ENCODE measurements at regions not wholly inside any gene's neighbourhood (a gene's known extent, or its start where the extent isn't known, plus 50 kb on each side); places are given as distances from the start of the nearest gene placed in this dataset.

DNA sequence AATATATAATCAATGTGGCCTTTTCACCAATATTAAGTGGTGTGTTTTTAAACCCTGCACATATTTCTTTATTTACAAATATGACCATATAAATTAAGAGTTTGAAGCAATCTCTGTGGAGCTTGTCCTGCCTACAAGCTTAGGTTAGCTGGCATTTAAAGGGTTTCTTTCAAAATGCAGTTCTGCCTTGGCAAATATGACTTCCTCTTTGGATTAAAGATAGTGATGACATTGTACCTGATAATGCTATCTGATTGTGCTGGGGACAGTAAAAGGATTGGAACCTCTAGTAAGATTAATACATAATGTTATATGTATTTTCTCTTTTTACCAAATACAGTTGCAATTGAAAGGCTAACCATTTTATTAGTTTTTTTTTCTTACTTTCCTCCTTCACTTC, 249.1 kb downstream of the OTOL1 start:
- H3K4me3 ChIP-seq (ENCODE audit: low read depth, low read length): no peak overlapping the region
- TF ChIP-seq, protein P1, sequence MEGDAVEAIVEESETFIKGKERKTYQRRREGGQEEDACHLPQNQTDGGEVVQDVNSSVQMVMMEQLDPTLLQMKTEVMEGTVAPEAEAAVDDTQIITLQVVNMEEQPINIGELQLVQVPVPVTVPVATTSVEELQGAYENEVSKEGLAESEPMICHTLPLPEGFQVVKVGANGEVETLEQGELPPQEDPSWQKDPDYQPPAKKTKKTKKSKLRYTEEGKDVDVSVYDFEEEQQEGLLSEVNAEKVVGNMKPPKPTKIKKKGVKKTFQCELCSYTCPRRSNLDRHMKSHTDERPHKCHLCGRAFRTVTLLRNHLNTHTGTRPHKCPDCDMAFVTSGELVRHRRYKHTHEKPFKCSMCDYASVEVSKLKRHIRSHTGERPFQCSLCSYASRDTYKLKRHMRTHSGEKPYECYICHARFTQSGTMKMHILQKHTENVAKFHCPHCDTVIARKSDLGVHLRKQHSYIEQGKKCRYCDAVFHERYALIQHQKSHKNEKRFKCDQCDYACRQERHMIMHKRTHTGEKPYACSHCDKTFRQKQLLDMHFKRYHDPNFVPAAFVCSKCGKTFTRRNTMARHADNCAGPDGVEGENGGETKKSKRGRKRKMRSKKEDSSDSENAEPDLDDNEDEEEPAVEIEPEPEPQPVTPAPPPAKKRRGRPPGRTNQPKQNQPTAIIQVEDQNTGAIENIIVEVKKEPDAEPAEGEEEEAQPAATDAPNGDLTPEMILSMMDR (IDR thresholded peaks at IDR 0.05; ENCODE audit: insufficient read depth, low read depth, low read length): no peak
- DNase-seq (ENCODE audit: low read depth): no peak

DNA sequence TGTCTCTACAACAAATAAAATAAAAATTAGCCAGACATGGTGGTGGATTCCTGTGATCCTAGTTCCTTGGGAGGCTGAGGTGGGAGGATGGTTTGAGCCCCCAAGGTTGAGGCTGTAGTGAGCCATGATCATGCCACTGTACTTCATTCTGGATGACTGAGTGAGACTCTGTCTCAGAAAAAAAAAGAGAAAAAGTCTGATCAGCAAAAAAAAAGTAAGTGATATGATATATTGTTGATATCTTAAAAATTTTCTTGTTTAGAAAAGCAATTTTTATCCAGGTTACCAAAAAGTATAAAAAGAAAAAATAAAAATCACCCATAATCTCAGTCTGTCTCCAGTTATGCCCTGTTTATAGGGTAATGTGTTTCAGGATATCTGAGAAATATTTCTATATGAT, 251.4 kb downstream of the OTOL1 start:
- TF ChIP-seq, protein P1 (IDR thresholded peaks at IDR 0.05; ENCODE audit: insufficient read depth, low read depth, low read length): no peak
- DNase-seq (ENCODE audit: low read depth): no peak
- no peak overlapping the region for H3K4me3 ChIP-seq (ENCODE audit: low read depth, low read length)

DNA sequence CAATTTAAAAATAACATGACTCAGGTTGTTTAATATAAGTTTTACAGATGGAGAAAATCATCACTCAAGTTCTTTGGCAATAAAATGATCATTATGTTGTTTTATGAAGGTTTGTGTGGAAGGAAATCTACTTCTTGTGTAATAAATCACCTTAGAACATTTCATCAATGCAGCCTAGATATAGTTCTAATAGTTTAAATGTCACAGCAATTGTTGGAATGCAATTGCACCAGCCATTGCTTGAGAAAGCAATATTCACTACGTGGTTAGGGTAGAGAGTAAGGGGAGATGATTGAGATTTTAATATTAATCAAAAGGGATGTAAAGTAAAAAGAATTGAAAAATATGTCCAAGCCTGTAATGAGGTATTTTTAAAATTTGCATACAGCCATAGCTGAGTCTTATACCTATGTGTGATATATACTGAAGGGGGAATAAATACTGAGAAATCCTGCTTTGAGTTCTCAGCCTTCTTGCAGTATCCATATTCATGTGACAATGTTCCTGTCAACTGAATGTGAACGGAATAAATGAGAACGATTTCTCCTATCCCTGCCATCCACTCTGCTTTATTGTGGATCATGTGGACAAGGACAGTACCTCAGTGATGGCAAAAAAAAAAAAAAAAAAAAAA, 257.9 kb downstream of the OTOL1 start:
- no peak for DNase-seq (ENCODE audit: low read depth)
- H3K4me3 ChIP-seq (ENCODE audit: low read depth, low read length): no peak overlapping the region
- TF ChIP-seq, protein P1 (IDR thresholded peaks at IDR 0.05; ENCODE audit: insufficient read depth, low read depth, low read length): no peak

- no peak overlapping the region for H3K4me3 ChIP-seq (ENCODE audit: low read depth, low read length)
- DNase-seq (ENCODE audit: low read depth): no peak
- TF ChIP-seq, protein P1 (IDR thresholded peaks at IDR 0.05; ENCODE audit: insufficient read depth, low read depth, low read length): no peak
Observed at GRCh38 chr3:161759444-161759843, 262.8 kb downstream of the OTOL1 start.

- no peak overlapping the region for H3K4me3 ChIP-seq (ENCODE audit: low read depth, low read length)
- DNase-seq (ENCODE audit: low read depth): no peak
- TF ChIP-seq, protein P1 (IDR thresholded peaks at IDR 0.05; ENCODE audit: insufficient read depth, low read depth, low read length): no peak
Observed at GRCh38 chr3:161766331-161766730, 269.7 kb downstream of the OTOL1 start.

- no peak overlapping the region for H3K4me3 ChIP-seq (ENCODE audit: low read depth, low read length)
- no peak for DNase-seq (ENCODE audit: low read depth)
- TF ChIP-seq, protein P1 (IDR thresholded peaks at IDR 0.05; ENCODE audit: insufficient read depth, low read depth, low read length): no peak
Observed at GRCh38 chr3:161770484-161771386, 274.1 kb downstream of the OTOL1 start.
